Activated naive CD4-positive, alpha-beta T cell treated with anti-CD3 and anti-CD28 coated beads for 36 hours (primary cell): ENCODE measurements at regions not wholly inside any gene's neighbourhood (a gene's known extent, or its start where the extent isn't known, plus 50 kb on each side); places are given as distances from the start of the nearest gene placed in this dataset.

Experiments
- CTCF ChIA-PET: fragments of 350-600 bp; sonication (Branson Sonifier 250); formaldehyde crosslinking; loops from one replicate; lab custom pipeline; 2021; ENCODE audit warnings: antibody characterized with exemption; lab: Charles Lee
- DNase-seq: peaks from one replicate; pipeline ENCODE4 v3.0.0-alpha.2; 2020
- H3K27ac Mint-ChIP-seq: one replicate; pipeline ENCODE4 v1.8.0; 2021; ENCODE audit warnings: mild to moderate bottlenecking, mixed read lengths
- H3K27me3 Mint-ChIP-seq: one replicate; pipeline ENCODE4 v1.8.0; 2021; ENCODE audit warnings: low read depth, mixed read lengths
- H3K36me3 Mint-ChIP-seq: one replicate; pipeline ENCODE4 v1.8.0; 2021; ENCODE audit warnings: low read depth, mixed read lengths
- H3K4me1 Mint-ChIP-seq: one replicate; pipeline ENCODE4 v1.8.0; 2021; ENCODE audit warnings: low read depth, mixed read lengths
- H3K4me3 Mint-ChIP-seq: one replicate; pipeline ENCODE4 v1.8.0; 2021; ENCODE audit warnings: mild to moderate bottlenecking, moderate library complexity, mixed read lengths
- H3K9me3 Mint-ChIP-seq: one replicate; pipeline ENCODE4 v1.8.0; 2021; ENCODE audit warnings: mixed read lengths
- intact Hi-C: fragments of 100-400 bp; cut with micrococcal nuclease; formaldehyde crosslinking; loops from one replicate; pipeline ENCODE4 v1.15.1; 2023

- Mint-ChIP-seq H3K9me3 (no peaks in the 10 kb centered on the region), H3K27me3 (no peaks in the 10 kb centered on the region), H3K4me1 (no peaks in the 10 kb centered on the region), H3K27ac (no peak overlapping the region), H3K36me3 (no peaks in the 10 kb centered on the region), H3K4me3 (no peak overlapping the region)
- CTCF ChIA-PET, result no interaction called here
- intact Hi-C loops, result no loop called here
- no peak for DNase-seq
Measured at GRCh38 chr3:3578718-3579117, 220.5 kb upstream of the LRRN1 start.

- H3K27ac Mint-ChIP-seq, result no peak overlapping the region
- no peaks in the 10 kb centered on the region for H3K27me3 Mint-ChIP-seq
- no peaks in the 10 kb centered on the region for H3K4me1 Mint-ChIP-seq
- CTCF ChIA-PET, result no interaction called here
- intact Hi-C loops, result no loop called here
- H3K4me3 Mint-ChIP-seq, result no peak overlapping the region
- no peaks in the 10 kb centered on the region for H3K9me3 Mint-ChIP-seq
- no peaks in the 10 kb centered on the region for H3K36me3 Mint-ChIP-seq
- DNase-seq, result no peak
Measured at GRCh38 chr3:3577823-3578222, 221.4 kb upstream of the LRRN1 start.

- H3K36me3 Mint-ChIP-seq, result no peaks in the 10 kb centered on the region
- intact Hi-C loops, result no loop called here
- H3K4me3 Mint-ChIP-seq, result no peak overlapping the region
- CTCF ChIA-PET, result no interaction called here
- no peaks in the 10 kb centered on the region for H3K9me3 Mint-ChIP-seq
- no peaks in the 10 kb centered on the region for H3K4me1 Mint-ChIP-seq
- no peak for DNase-seq
- no peak overlapping the region for H3K27ac Mint-ChIP-seq
- peaks cover 2% of the 10 kb centered on the region for H3K27me3 Mint-ChIP-seq
Measured at GRCh38 chr3:3573341-3573740, 225.9 kb upstream of the LRRN1 start.

GRCh38 chr3:3560591-3561311, 238.5 kb upstream of the LRRN1 start:
- no peak overlapping the region for H3K4me3 Mint-ChIP-seq
- H3K36me3 Mint-ChIP-seq, result no peaks in the 10 kb centered on the region
- intact Hi-C loops, result no loop called here
- no peak for DNase-seq
- no peaks in the 10 kb centered on the region for H3K4me1 Mint-ChIP-seq
- H3K27ac Mint-ChIP-seq, result no peak overlapping the region
- H3K9me3 Mint-ChIP-seq, result no peaks in the 10 kb centered on the region
- H3K27me3 Mint-ChIP-seq, result peaks cover 4% of the 10 kb centered on the region
- CTCF ChIA-PET, result no interaction called here

GRCh38 chr3:3559786-3560185, 239.4 kb upstream of the LRRN1 start:
- no peaks in the 10 kb centered on the region for H3K4me1 Mint-ChIP-seq
- H3K9me3 Mint-ChIP-seq, result no peaks in the 10 kb centered on the region
- no peak overlapping the region for H3K4me3 Mint-ChIP-seq
- no peak overlapping the region for H3K27ac Mint-ChIP-seq
- H3K36me3 Mint-ChIP-seq, result no peaks in the 10 kb centered on the region
- no peak for DNase-seq
- CTCF ChIA-PET, result no interaction called here
- intact Hi-C loops, result no loop called here
- H3K27me3 Mint-ChIP-seq, result peaks cover 4% of the 10 kb centered on the region

DNA sequence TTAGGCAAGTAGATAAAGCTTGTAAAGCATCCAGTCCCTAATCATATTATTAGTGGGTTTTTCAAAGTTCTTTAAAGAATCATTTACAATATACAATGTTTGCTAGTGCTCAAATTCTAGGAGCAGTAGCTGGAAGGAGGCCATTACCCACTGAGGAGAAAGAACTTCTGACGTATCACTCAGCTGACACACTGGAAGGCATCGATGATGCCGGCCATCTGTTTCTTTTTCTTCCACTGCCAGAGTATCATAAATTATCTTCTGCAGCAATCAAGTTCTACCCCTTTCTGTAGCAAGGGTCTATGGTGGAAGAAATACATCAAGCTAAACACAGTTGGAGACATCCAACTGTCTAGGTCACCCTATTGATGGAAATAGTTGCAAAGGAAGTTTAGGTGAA, 243.2 kb upstream of the LRRN1 start:
- H3K9me3 Mint-ChIP-seq, result no peaks in the 10 kb centered on the region
- no peak overlapping the region for H3K4me3 Mint-ChIP-seq
- no peaks in the 10 kb centered on the region for H3K4me1 Mint-ChIP-seq
- CTCF ChIA-PET, result no interaction called here
- DNase-seq, result no peak
- H3K27ac Mint-ChIP-seq, result no peak overlapping the region
- H3K27me3 Mint-ChIP-seq, result peaks cover 4% of the 10 kb centered on the region
- intact Hi-C loops, result no loop called here
- H3K36me3 Mint-ChIP-seq, result no peaks in the 10 kb centered on the region

GRCh38 chr3:3553236-3553635, 246.0 kb upstream of the LRRN1 start:
- CTCF ChIA-PET, result no interaction called here
- H3K27ac Mint-ChIP-seq, result no peak overlapping the region
- peaks cover 6% of the 10 kb centered on the region for H3K9me3 Mint-ChIP-seq
- H3K36me3 Mint-ChIP-seq, result no peaks in the 10 kb centered on the region
- H3K27me3 Mint-ChIP-seq, result no peaks in the 10 kb centered on the region
- intact Hi-C loops, result no loop called here
- no peak overlapping the region for H3K4me3 Mint-ChIP-seq
- DNase-seq, result no peak
- no peaks in the 10 kb centered on the region for H3K4me1 Mint-ChIP-seq

DNA sequence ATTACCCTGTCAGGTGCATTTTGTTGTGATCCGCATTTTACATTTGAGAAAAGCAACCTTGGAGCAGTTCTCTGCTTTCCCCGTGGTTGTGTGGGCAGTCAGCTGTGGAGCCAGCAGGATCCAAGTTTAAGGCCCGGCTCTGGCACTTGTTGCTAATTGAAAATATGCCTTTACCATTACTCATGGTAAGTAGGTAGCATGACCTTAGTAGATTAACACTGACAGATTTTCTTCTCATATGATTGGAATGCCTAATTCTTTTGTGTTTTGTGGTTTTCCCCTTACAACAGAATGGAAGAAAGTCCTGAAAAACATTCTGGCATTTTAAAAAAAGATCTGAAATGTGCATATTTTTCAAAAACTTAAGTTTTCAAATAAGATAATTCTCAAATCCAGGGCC, 246.5 kb upstream of the LRRN1 start:
- Mint-ChIP-seq H3K36me3 (no peaks in the 10 kb centered on the region), H3K27ac (no peak overlapping the region), H3K4me1 (no peaks in the 10 kb centered on the region), H3K4me3 (no peak overlapping the region), H3K9me3 (peaks cover 6% of the 10 kb centered on the region), H3K27me3 (no peaks in the 10 kb centered on the region)
- no peak for DNase-seq
- CTCF ChIA-PET, result no interaction called here
- intact Hi-C loops, result no loop called here

DNA sequence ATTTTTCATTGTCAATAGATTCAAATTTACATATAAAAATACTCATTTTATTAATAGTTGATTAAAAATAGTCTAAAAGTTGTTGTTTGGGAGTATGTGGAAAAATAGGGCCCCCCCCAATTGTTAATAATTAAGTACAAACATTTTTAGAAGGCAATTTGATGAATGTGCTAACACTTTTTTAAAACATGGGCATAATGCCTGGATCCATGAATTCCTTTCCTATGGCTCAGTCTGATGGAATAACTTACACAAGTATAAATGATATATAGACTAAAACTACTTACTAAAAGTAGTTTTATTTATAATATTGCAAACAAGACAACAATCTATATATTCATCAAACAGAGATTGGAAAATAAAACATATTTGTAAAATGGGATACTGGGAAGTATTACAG, 247.2 kb upstream of the LRRN1 start:
- Mint-ChIP-seq H3K27ac (no peak overlapping the region), H3K27me3 (no peaks in the 10 kb centered on the region), H3K4me3 (no peak overlapping the region), H3K4me1 (no peaks in the 10 kb centered on the region), H3K9me3 (peaks cover 6% of the 10 kb centered on the region), H3K36me3 (no peaks in the 10 kb centered on the region)
- no peak for DNase-seq
- CTCF ChIA-PET, result no interaction called here
- intact Hi-C loops, result no loop called here

DNA sequence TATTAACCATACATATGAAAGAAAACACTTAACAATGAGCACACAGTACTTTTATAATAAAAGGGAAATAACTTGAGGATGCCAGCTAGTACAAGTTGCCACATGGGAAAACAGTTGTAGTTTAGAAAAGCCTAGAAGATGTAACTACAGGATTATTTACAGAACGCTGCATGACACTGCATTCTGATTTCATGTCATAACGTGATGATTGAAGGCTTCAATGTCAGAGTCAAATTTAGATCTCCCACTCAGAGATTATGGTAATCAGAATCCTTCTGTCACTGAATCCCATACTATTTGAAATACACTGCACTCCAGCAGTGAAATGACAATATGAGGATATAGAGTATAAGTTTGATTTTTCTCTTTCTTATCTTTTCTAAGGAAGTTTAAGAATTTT, 253.9 kb upstream of the LRRN1 start:
- CTCF ChIA-PET, result interaction anchor here (0.7 kb wide), 1 partner anchor 359 kb away, joined by 4 read pairs; no protein-coding TSS in a partner anchor
- Mint-ChIP-seq H3K27ac (no peak overlapping the region), H3K9me3 (peaks cover under 1% of the 10 kb centered on the region), H3K27me3 (no peaks in the 10 kb centered on the region), H3K4me1 (no peaks in the 10 kb centered on the region), H3K4me3 (no peak overlapping the region), H3K36me3 (no peaks in the 10 kb centered on the region)
- intact Hi-C loops, result no loop called here
- no peak for DNase-seq

GRCh38 chr3:3538451-3538850, 260.8 kb upstream of the LRRN1 start:
- DNase-seq, result no peak
- intact Hi-C loops, result no loop called here
- CTCF ChIA-PET, result no interaction called here
- Mint-ChIP-seq H3K27ac (no peak overlapping the region), H3K27me3 (no peaks in the 10 kb centered on the region), H3K4me1 (no peaks in the 10 kb centered on the region), H3K4me3 (no peak overlapping the region), H3K36me3 (no peaks in the 10 kb centered on the region), H3K9me3 (no peaks in the 10 kb centered on the region)

DNA sequence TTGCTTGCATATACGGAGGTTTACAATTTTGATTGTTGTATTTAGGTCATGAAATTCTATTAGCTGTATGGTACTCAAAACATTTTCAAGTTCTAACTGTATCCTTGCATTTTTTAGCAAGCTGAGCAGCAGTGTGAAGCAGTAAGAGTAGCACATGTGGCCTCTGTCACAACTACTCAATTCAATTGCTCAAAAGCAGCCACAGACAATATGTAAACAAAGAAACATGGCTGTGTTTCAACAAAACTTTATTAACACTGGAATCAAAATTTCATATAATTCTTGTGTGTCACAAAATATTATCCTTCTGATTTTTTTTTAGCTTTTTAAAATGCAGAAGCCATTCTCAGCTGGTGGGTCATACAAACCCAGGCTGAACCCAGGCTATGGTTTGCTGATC, 266.7 kb upstream of the LRRN1 start:
- no peak overlapping the region for H3K27ac Mint-ChIP-seq
- DNase-seq, result no peak
- H3K9me3 Mint-ChIP-seq, result no peaks in the 10 kb centered on the region
- no peak overlapping the region for H3K4me3 Mint-ChIP-seq
- intact Hi-C loops, result no loop called here
- no peaks in the 10 kb centered on the region for H3K36me3 Mint-ChIP-seq
- H3K27me3 Mint-ChIP-seq, result peaks cover 2% of the 10 kb centered on the region
- CTCF ChIA-PET, result no interaction called here
- peaks cover 3% of the 10 kb centered on the region for H3K4me1 Mint-ChIP-seq

- intact Hi-C loops, result no loop called here
Measured at GRCh38 chr3:3531476-3531875, 267.8 kb upstream of the LRRN1 start.

More at GRCh38 chr3:3531476-3531875, 267.8 kb upstream of the LRRN1 start:
- H3K27ac Mint-ChIP-seq, result no peak overlapping the region
- peaks cover 3% of the 10 kb centered on the region for H3K4me1 Mint-ChIP-seq
- no peaks in the 10 kb centered on the region for H3K9me3 Mint-ChIP-seq
- H3K4me3 Mint-ChIP-seq, result no peak overlapping the region
- DNase-seq, result no peak
- H3K36me3 Mint-ChIP-seq, result no peaks in the 10 kb centered on the region
- CTCF ChIA-PET, result interaction anchor here (0.6 to 0.8 kb wide), 2 partner anchors 337 to 467 kb away, joined by 3 to 4 read pairs; no protein-coding TSS in a partner anchor
- H3K27me3 Mint-ChIP-seq, result peaks cover 2% of the 10 kb centered on the region
